ENCODE measurements at regions not wholly inside any gene's neighbourhood (a gene's known extent, or its start where the extent isn't known, plus 50 kb on each side); places are given as distances from the start of the nearest gene placed in this dataset.
A peak's percentile ranks its signal among the peaks of the same experiment; 100 is the strongest.

DNA sequence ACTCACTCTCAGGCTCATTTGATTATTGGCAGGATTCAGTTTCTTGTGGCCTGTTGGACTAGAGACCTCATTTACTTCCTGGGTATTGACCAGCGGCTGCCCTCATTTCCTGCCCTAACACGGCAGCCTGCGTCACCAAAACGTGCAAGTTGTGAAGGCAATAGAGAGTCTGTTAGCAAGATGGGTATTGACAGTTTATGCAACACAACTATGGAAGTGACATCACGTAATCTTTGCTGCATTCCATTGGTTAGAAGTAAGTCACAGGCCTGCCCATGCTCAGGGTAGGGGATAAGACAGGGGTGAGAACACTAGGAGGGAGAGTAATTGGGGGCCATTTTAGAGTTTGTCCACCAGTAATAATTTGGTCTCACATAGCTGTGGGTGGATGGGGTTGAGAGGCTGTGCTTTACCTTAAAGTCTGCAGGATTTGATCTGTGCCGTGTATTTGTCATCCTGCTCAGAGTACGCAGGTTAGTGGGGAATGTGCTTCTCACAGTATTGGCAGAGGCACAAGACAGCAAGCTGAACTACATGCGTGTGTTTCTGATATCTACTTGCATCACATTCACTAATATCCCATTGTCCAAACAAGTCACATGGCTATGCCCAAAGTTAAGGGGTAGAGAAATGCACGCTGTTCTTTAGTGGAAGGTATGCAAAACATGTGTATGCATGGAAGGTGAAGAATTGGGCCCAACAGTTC is 83.3 kb downstream of the EDEM1 start:
- no peak for DNase-seq

DNA sequence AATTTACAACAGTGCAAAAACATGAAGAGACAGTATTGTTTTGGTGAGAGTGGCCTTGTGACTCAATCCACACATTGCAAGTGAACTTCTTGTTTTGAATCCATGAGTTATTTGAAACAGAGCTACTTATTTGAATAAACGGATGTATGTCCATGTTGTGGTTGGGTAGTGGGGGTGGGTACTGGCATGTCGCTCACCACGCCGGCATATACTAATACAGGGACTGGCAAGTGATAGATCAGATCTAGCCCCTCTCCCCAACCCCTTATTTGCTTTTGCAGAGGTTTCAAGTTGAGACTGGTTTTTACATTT is 83.8 kb downstream of the EDEM1 start:
- DNase-seq: no peak

DNA sequence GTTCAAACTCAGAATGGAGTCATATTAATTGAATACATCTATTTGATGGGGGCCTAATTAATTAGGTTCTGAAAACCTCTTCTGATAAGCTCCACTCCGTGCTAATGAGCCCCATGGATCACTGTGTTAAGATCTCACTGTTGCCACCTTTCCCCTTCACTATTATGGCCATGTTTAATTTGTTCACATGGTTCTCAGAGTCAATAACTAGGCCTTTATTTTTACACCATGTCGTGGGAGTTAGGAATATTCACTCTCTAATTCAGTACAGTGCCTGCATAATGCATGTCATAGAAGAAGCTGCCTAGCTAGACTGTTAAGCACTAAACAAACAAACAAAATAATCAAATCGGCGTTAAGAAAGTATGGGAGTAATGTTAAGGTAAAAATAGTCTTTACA is 84.9 kb downstream of the EDEM1 start:
- no peak for DNase-seq

DNA sequence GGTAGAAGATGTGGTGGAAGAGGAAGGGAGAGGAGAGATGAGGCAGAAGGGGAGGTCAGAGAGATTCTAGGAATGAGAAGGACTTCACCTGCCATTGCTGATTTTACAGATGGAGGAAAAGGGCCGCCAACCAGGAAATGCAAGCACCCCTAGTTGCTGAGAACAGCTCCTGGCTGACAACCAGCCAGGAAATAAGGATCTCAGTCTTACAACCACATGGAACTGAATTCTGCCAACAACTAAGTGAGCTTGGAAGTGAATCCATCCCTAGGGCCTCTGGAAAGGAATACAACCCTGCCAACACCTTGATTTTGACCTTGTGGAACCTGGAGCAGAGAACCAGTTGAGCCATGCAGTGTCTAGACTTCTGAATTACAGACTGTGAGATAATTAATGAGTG is 86.6 kb downstream of the EDEM1 start:
- no peak for DNase-seq

DNA sequence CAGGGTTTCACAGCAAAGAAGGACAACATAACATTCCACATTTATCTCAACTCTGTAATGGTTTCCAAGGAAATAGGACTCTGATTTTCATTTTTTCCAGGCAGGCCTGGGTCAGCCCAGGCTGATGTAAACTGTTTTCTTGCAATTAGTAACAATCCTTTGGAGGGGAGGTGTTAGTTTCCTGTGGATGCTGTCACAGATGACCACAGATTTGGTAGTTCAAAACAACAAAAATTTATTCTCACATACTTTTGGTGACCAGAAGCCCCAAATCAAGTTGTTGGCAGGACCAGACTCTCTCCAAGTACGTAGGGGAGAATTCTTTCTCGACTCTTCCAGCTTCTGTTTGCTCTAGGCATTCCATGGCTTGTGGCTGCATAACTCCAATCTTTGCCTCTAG is 88.0 kb downstream of the EDEM1 start:
- DNase-seq: no peak

DNA sequence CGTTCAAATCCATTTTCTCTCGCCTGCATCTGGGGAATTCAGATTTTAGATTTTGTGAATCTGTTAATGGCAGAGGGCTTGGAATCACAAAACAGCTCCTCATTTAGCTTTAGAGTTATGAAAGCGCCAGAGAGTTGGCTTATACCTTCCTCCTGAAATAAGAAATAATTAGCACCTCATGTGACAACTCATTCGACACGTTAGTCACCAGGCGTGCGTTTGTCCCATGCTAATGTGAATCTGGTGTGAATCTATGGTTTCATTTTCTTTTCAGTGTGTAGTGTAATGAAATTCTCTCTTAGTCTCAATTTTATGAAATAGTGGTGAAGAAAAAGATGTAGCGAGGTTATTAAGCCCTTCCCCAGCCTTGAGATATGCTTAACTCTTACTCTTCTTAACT is 89.4 kb downstream of the EDEM1 start:
- no peak for DNase-seq

DNA sequence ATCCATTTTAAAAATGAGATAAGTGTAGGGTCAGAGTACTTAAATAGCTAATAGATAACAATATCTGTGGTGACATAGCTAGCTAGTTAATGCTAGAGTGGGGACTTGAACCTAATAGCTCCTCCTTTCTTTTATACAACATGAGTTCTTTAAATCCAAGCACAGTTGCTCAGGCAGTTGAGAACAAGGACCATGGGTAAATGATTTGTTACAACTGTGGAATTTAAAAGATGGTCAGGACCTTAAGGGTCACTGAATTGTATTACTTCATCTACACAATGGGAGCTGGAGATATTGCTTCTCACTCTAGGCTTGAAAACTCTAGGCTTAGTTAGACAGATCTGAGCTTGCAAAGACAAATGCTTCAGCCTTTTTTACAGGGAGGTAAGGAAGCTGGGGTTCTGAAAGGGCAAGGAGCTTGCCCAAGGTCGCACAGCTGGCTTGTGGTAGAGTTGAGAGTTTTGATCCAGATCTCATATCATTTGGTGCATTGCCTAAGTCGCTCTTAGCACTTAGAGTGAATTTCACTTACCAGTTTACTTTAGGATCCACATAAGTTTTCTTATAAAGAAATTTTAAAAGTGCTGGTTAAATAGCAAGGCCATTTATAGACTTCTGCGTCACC is 90.2 kb downstream of the EDEM1 start:
- DNase-seq: no peak

DNA sequence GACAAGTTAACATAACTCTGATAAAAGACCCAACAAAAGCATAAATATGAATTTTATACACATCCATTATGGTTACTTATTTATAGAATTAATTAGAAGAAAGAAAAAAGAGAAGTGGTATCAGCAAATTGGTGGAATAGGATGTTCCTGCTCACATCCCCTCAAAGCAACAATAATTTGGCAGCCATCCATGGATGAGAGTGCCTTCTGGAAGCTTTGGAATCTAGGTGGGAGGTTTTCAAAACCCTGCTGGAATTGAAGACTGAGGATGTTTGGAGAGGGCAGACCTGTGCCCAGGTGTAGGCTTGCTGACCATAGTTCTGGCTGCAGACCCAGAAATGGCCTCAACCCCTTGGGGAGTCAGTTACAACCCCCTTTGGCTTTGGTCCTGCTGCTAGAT is 91.2 kb downstream of the EDEM1 start:
- no peak for DNase-seq

DNA sequence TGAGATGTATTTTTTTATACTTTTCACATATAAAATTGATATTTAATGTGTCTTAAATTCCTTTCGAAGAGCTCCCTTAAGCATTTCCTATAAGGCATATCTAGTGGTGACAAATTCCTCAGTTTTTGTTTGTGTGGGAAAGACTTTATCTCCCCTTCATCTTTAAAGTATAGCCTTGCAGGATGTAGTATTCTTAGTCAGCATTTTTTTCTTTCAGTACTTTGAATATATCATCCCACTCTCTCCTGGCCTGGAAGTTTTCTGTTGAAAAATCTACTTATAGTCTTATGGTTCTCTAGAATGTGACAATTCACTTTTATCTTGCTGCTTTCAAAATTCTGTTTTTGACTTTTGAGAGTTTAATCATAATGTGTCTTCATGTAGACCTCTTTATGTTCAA is 95.2 kb downstream of the EDEM1 start:
- no peak for DNase-seq

DNA sequence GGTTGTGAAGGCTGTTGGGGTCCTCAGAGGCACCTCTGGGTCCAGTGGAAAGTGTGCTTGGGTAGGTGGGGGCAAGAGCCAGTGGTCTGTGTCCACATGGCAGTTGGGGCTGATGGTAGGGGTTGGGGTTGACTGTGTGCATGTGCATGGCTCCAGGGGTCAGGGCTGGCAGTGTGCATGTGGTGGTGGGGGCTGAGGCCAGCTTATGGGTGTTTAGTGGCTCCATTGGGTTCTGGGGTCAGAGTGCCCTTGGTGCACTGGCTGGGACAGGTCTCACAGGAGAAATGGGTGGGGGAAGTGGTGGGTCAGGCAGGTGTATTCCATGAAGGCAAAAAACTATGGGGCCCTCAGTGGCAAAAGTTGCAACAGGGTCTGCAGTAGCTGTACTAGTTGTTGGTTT is 97.9 kb downstream of the EDEM1 start:
- no peak for DNase-seq

DNA sequence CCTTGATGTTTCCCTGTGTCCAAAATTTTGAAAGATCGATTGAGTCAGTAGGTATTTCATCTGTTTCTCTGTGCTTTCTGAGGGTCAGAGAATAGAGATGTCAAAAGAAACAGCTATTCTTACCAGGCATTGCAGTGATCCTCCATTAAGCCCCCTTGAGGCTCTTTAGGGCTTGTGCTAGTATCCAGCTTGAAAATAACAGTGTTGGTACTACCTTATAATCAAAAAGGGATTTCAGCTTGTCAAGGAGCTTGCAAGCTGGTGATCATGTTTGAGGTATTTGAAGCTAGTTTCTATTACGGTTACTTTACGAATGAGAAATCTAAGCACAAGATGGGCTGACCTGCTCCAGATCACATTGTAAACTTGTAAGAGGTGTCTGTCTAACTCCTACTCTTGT is 103.4 kb downstream of the EDEM1 start:
- no peak for DNase-seq

DNA sequence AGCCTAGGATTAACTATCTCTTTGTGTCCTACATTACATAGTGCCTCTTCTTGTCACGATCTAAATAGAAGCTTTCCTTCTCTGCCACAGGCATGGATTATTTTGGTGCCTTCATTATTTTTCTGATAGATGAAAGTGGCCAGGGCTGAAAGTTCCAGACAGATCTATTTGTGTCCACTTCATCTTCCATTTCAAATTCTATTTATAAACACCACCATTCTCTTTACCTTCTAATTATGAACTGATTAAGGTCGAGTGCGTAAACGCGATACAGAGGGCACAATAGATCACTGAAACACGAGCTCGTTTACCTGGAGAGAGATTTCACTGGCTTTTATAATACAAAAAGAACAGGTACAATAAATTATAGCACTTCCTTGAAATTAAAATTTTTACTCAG is 105.0 kb downstream of the EDEM1 start:
- DNase-seq: no peak

DNA sequence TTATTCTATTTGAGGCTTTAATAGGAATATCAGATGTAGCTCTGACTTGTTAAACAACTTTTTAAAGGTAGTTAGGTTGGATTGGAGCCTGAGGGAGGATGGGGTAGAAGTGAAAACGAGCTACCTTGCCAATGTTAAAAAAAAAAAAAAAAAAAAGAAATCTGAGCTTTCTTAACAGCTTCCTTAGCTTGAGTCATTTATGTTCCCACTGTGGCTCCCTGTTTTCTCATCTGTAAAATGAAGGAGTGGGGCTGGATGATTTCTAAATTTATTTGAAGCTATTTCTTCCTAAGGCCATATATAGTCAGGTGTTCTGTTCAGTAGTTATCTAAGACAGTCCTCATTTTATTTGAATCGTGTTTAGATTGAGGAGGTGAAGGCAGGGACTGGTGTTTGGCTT is 105.7 kb downstream of the EDEM1 start:
- no peak for DNase-seq

DNA sequence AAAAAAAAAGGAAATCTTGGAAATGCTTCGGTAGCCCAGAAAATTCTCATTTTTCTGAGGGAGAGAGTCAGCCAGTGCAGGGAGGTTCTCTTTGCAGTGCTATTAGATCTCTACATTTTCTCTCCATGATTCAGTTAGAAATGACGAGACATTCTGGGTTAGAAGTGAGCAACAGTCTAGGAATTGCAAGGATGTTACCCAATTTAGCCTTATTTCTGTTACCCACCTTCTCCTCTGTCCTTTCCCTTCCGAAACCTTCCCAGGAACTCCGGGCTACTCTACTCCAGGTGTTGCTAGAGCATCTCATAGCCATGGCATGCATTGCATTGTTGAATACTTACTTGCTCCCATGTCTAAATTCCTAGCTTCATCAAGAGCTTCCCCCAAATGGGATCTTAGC is 106.8 kb downstream of the EDEM1 start:
- DNase-seq: no peak

DNA sequence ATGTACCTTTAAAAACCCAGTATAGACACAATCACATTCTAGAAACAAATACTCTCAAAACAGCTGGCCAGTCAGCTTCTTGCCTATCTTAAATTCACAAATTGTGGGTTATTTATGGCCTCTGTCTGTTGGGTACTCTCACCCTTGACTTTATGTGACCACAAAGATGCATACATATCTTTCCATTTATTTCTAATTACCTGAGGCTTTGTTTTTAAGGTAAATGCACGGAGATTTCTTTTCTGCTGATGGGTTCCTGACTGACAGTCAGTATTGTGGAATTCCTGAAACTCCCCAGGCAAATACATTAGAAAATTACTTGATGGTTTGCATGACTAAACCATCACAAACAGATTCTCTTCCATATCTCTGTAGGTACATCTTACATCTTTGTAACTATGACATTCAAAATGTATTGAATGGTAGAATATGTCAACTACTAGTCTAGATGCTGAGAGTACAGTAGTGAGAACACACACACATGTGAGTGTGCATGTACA is 107.7 kb downstream of the EDEM1 start:
- no peak for DNase-seq

DNA sequence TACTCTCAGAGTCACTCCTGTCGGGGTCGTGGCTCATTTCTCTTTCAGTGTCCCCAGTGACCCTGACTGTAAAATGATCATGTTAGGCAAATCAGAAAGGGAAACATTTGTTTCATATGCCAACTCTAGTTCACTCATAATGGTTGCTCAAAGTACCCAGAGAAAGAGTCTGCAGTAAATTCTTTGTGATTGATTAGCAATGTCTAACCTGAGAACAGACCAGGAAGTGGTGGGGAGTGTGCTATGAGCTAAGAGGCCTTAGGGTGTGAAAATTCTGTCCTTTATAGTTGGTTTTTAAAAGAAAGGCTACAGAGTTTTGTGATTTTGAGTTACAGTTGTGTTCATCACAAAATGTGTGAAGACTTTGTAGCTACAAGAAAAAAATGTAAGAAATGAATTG is 108.9 kb downstream of the EDEM1 start:
- no peak for DNase-seq

DNA sequence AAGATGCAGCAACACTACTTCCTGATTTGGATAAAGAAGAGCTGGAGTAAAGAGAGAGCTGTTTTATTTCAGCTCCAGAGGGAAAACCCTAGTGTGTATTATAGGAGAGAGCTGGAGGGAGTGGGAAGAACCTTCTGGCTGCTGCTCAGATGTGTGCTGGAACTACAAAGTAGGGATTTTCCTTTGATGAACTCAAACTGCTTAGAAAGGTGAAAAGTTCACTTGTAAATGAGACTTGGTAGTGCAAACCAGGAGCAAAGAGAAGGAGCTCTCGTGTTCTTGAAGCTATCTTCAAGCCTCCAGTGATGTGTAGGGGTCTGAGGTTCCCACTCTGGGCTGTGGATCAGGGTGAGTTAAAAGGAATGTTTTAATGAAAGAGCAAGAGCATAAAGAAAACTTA is 110.4 kb downstream of the EDEM1 start:
- DNase-seq: no peak

DNA sequence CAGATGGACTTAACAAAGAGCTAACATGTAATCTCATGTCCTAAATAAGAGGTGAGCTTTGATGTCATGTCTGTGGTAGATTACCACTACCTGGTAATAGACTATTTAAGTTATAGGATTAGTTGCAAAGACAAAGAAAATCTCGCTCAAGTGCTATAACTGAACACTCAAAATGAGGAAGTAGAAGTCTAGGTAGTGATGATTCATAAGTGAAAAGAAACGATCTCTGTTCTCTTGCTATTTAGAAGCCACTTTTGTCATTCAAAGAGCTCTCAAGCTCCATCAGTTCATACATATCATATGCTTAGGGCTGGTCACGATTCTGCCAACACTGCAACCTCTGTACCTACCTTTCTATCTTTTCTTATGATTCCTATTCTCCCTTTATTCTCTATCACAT is 110.9 kb downstream of the EDEM1 start:
- no peak for DNase-seq

DNA sequence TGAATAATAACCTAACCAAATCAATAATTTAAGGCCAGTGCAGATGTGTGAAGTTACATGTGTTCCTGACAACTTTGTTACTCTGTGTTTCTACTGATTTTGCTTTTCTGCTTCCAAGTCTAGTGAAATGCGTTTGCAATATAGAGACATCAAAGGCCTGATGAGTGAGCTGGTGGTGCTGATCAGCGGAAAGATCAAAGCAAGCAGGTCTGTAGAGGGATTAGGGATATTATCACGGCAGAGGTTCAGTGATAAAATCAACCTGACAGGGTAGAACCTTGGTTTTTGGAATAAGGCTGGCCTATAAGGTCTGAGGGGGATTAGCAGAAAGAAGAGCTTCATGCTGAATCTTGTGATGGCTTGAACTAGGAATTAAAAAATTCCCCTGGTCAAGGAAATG is 111.7 kb downstream of the EDEM1 start:
- DNase-seq: no peak

DNA sequence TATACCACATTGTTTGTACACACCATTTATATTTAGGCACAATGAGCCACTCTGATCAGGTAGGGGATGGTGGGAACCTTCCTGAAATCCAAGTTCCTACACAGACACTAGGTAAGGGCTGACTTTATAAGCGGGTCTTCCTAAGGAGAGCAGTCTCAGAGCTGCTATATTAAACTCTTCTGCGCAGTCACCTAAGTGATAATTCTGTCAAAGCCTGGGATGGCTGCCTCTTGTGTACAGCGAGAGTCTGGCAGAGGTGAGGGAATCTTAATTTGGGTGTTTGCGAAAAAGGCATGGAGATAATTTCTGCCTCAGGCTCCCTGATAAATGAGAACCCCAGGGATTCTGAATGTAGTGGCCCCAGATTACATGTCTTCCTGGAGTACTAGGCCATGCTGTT is 113.1 kb downstream of the EDEM1 start:
- DNase-seq: no peak

DNA sequence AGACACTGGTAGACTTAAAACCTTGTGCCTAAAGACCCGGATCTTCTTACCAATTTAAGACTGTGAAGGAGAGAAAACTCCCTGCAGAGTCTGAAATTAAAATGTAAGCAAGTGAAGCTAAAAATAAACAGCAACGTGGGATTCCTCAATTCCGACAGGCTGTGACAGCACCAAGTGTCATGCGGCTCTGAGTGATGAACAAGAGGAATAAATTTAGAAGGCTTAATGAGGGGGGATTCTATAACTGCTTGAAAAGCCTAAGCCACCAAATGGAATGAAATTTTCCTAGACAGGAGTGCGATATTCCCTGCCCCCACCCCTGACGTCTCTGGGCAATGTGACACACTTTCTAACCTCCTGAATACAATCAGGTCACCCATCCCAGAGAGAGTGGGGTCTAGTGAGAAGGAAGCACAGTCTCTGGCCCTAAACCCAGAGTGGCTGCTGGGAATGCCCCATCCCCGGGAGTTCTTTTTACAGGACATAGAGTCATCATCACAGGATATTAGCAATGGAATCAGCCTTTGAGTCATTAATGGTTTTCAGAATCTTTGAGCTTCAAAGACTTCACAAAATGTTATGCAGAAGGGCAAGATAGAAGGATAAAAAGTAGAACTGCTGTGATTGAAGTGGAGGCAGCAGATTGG is 114.3 kb downstream of the EDEM1 start:
- no peak for DNase-seq

DNA sequence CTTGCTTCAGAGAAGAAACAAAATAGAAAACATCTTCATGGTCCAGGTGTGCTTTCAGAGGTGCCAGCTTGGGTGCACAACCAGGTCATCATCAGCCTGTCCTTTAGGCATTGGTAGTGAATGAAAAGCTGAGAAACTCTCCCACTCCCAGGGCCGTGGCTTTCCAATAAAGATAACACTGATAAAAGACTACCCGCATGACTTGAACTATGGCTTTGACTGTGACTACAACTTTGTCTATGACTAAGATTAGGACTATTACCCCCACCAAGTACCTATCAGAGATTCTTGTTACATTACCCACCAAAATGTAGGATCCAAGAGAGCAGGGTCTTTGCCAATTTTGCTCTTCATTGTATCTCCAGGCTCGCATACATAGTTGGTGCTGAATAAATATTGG is 115.2 kb downstream of the EDEM1 start:
- DNase-seq: no peak

DNA sequence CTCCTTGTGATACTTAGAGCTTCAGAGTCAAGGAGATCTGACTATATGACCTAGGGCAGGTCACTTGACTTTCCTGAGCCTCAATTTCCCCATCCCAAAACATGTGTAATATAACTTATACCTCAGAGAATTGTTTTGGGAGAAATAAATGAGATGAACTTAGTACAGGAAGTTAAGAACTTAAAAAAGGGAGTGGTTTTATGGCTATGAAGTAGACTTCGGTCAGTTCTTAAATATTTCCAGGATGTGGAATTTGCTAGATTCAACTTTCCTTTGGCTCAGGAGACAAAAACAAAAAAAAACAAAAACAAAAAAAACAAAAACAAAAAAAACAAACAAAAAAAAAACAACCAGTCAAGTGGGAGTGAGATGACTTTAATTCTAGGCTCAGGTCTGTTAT is 116.7 kb downstream of the EDEM1 start:
- no peak for DNase-seq

DNA sequence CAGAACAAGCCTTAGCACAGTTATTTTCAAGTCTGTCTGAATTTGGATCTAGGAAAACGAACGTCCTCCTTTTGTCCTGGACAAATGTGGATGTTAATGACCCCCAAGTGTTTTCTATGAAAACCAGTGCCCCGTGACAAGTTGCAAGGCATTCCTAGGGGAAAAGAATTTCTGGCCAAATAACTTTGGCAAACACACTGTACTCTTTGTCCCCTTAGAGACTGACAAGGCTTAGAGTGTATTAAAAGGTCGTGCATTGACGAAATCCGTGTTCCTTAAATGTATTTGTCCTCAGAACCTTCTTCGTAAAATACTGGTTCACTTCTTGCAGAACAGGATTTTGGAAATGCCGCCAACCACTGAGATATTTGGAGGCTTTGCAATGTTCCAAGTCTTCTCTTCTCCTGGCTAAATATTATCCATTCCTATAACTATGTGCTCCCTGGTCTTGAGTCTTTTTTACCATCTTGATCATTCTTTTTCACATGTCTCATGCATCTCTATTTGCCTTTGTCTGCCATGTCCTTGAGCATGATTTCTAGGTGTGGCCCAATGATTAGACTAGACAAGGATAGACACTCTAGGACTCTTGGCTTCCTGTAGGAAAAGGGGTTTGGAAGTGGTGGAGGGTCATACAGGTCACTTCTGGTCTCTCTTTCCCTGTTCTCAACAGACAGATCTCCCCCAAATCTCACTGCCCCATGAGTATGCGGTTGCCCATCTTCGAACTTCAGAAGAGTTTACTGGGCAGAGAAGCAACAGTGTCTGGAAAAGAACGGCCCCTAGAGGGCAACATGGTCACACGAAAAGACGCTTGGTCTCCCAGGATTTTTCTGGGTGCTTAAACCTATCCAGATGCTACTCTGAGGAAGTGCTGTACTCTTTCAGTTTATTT is 117.5 kb downstream of the EDEM1 start:
- DNase-seq: peak; percentile 82
